ENCODE measurements at regions not wholly inside any gene's neighbourhood (a gene's known extent, or its start where the extent isn't known, plus 50 kb on each side); places are given as distances from the start of the nearest gene placed in this dataset.

GRCh38 chr20:55783381-55783780 lies 221.9 kb downstream of the CBLN4 start:
- no peak for DNase-seq (ENCODE audit: low read depth)

GRCh38 chr20:55782912-55783253 lies 222.4 kb downstream of the CBLN4 start:
- no peak for DNase-seq (ENCODE audit: low read depth)

GRCh38 chr20:55782224-55782911 lies 223.0 kb downstream of the CBLN4 start:
- no peak for DNase-seq (ENCODE audit: low read depth)

- DNase-seq (ENCODE audit: low read depth), result no peak
Measured at GRCh38 chr20:55778796-55779195, 226.5 kb downstream of the CBLN4 start.

GRCh38 chr20:55777641-55778040 lies 227.7 kb downstream of the CBLN4 start:
- DNase-seq (ENCODE audit: low read depth), result no peak

GRCh38 chr20:55776176-55776575 lies 229.1 kb downstream of the CBLN4 start:
- no peak for DNase-seq (ENCODE audit: low read depth)

- DNase-seq (ENCODE audit: low read depth), result no peak
Measured at GRCh38 chr20:55774628-55775027, 230.7 kb downstream of the CBLN4 start.

GRCh38 chr20:55761797-55762196 lies 243.5 kb downstream of the CBLN4 start:
- DNase-seq (ENCODE audit: low read depth), result no peak

GRCh38 chr20:55761100-55761499 lies 244.2 kb downstream of the CBLN4 start:
- no peak for DNase-seq (ENCODE audit: low read depth)

GRCh38 chr20:55760586-55760985 lies 244.7 kb downstream of the CBLN4 start:
- no peak for DNase-seq (ENCODE audit: low read depth)

GRCh38 chr20:55755861-55756260 lies 249.5 kb downstream of the CBLN4 start:
- DNase-seq (ENCODE audit: low read depth), result no peak

- DNase-seq (ENCODE audit: low read depth), result no peak
Measured at GRCh38 chr20:55755411-55755810, 249.9 kb downstream of the CBLN4 start.

- DNase-seq (ENCODE audit: low read depth), result no peak
Measured at GRCh38 chr20:55746723-55747122, 258.6 kb downstream of the CBLN4 start.

- no peak for DNase-seq (ENCODE audit: low read depth)
Measured at GRCh38 chr20:55745840-55746239, 259.5 kb downstream of the CBLN4 start.

- DNase-seq (ENCODE audit: low read depth), result no peak
Measured at GRCh38 chr20:55744896-55745295, 260.4 kb downstream of the CBLN4 start.

- no peak for DNase-seq (ENCODE audit: low read depth)
Measured at GRCh38 chr20:55741801-55742200, 263.5 kb downstream of the CBLN4 start.

GRCh38 chr20:55740076-55740475 lies 265.2 kb downstream of the CBLN4 start:
- DNase-seq (ENCODE audit: low read depth), result no peak

- no peak for DNase-seq (ENCODE audit: low read depth)
Measured at GRCh38 chr20:55730321-55730720, 275.0 kb downstream of the CBLN4 start.

GRCh38 chr20:55714736-55715135 lies 290.6 kb downstream of the CBLN4 start:
- no peak for DNase-seq (ENCODE audit: low read depth)

GRCh38 chr20:55714082-55714481 lies 291.2 kb downstream of the CBLN4 start:
- DNase-seq (ENCODE audit: low read depth), result no peak

- no peak for DNase-seq (ENCODE audit: low read depth)
Measured at GRCh38 chr20:55704458-55704857, 300.9 kb downstream of the CBLN4 start.

- DNase-seq (ENCODE audit: low read depth), result no peak
Measured at GRCh38 chr20:55701467-55701866, 303.9 kb downstream of the CBLN4 start.

- no peak for DNase-seq (ENCODE audit: low read depth)
Measured at GRCh38 chr20:55696520-55696919, 308.8 kb downstream of the CBLN4 start.

GRCh38 chr20:55693641-55694040 lies 311.7 kb downstream of the CBLN4 start:
- no peak for DNase-seq (ENCODE audit: low read depth)
